ENCODE measurements at regions not wholly inside any gene's neighbourhood (a gene's known extent, or its start where the extent isn't known, plus 50 kb on each side); places are given as distances from the start of the nearest gene placed in this dataset.

GRCh38 chr20:11355345-11355744, 562.3 kb upstream of the BTBD3 start:
- Histone ChIP-seq H3K27me3 (ENCODE audit: control insufficient read depth in 3 of 3, insufficient read depth in 3 of 3, low read length in 3 of 3) (no peaks in the 10 kb centered on the region), H3K27ac (ENCODE audit: low read depth, low read length) (no peak overlapping the region), H3K9me3 (ENCODE audit: control insufficient read depth in 3 of 3, low read length in 3 of 3) (no peaks in the 10 kb centered on the region), H3K4me3 (ENCODE audit: low read length in 3 of 3) (no peak overlapping the region), H3K9ac (ENCODE audit: low read depth in 1 of 3, low read length in 3 of 3) (no peak overlapping the region), H3K36me3 (ENCODE audit: control insufficient read depth in 3 of 3, insufficient read depth in 3 of 3, low read length in 3 of 3) (no peaks in the 10 kb centered on the region), H3K4me1 (ENCODE audit: control insufficient read depth in 3 of 3, insufficient read depth in 3 of 3, low read length in 3 of 3) (peaks cover 0 to 7% (median 0%) of the 10 kb centered on the region in 3 donors)

DNA sequence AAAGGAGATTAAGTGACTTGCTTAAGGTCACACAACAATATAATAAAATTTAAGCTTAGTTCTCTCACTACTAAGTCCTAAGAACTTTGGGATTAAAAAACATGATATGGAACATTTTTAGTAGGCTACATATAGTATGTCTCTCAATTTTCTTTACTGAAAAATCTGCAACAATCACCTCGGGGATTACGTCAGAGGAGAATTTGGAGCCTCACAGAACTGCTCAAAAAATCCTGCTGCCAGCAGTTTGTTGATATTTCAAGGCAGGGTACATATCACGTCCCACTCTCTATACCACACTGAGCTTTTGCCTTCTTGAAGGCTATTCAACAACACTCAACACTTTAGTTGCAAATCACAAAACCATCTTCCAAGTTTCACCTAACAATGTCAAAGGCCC, 561.6 kb upstream of the BTBD3 start:
- Histone ChIP-seq H3K27ac (ENCODE audit: low read depth, low read length) (no peak overlapping the region), H3K4me3 (ENCODE audit: low read length in 3 of 3) (no peak overlapping the region), H3K36me3 (ENCODE audit: control insufficient read depth in 3 of 3, insufficient read depth in 3 of 3, low read length in 3 of 3) (no peaks in the 10 kb centered on the region), H3K9me3 (ENCODE audit: control insufficient read depth in 3 of 3, low read length in 3 of 3) (no peaks in the 10 kb centered on the region), H3K27me3 (ENCODE audit: control insufficient read depth in 3 of 3, insufficient read depth in 3 of 3, low read length in 3 of 3) (no peaks in the 10 kb centered on the region), H3K9ac (ENCODE audit: low read depth in 1 of 3, low read length in 3 of 3) (no peak overlapping the region), H3K4me1 (ENCODE audit: control insufficient read depth in 3 of 3, insufficient read depth in 3 of 3, low read length in 3 of 3) (peaks cover 0 to 7% (median 0%) of the 10 kb centered on the region in 3 donors)

GRCh38 chr20:11362450-11362849, 555.2 kb upstream of the BTBD3 start:
- Histone ChIP-seq H3K9me3 (ENCODE audit: control insufficient read depth in 3 of 3, low read length in 3 of 3) (no peaks in the 10 kb centered on the region), H3K36me3 (ENCODE audit: control insufficient read depth in 3 of 3, insufficient read depth in 3 of 3, low read length in 3 of 3) (no peaks in the 10 kb centered on the region), H3K4me3 (ENCODE audit: low read length in 3 of 3) (no peak overlapping the region), H3K9ac (ENCODE audit: low read depth in 1 of 3, low read length in 3 of 3) (no peak overlapping the region), H3K27me3 (ENCODE audit: control insufficient read depth in 3 of 3, insufficient read depth in 3 of 3, low read length in 3 of 3) (no peaks in the 10 kb centered on the region), H3K4me1 (ENCODE audit: control insufficient read depth in 3 of 3, insufficient read depth in 3 of 3, low read length in 3 of 3) (no peaks in the 10 kb centered on the region), H3K27ac (ENCODE audit: low read depth, low read length) (no peak overlapping the region)

- H3K9ac ChIP-seq (ENCODE audit: low read depth in 1 of 3, low read length in 3 of 3), result no peak overlapping the region
- no peaks in the 10 kb centered on the region for H3K4me1 ChIP-seq (ENCODE audit: control insufficient read depth in 3 of 3, insufficient read depth in 3 of 3, low read length in 3 of 3)
- no peaks in the 10 kb centered on the region for H3K27me3 ChIP-seq (ENCODE audit: control insufficient read depth in 3 of 3, insufficient read depth in 3 of 3, low read length in 3 of 3)
- H3K36me3 ChIP-seq (ENCODE audit: control insufficient read depth in 3 of 3, insufficient read depth in 3 of 3, low read length in 3 of 3), result no peaks in the 10 kb centered on the region
- H3K9me3 ChIP-seq (ENCODE audit: control insufficient read depth in 3 of 3, low read length in 3 of 3), result no peaks in the 10 kb centered on the region
- no peak overlapping the region for H3K4me3 ChIP-seq (ENCODE audit: low read length in 3 of 3)
- H3K27ac ChIP-seq (ENCODE audit: low read depth, low read length), result no peak overlapping the region
Observed at GRCh38 chr20:11364736-11365135, 553.0 kb upstream of the BTBD3 start.

DNA sequence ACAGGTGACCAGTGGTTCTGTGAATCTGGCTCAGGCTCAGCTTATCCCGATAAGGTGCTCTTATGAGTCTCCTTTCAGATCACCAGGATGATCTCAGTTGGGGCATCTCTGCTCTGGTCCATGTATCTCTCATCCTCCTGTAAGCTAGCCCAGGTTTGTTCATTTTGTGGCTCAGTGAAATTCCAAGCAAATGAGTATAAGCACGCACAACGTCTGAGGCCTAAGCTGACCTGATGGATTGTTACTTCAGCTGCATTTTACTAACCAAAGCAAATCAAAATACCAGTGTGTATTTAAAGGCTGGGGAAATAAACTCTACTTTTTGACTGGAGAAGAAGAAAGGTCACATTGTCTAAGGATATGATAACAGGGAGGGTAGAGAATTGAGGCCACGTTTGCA, 551.0 kb upstream of the BTBD3 start:
- Histone ChIP-seq H3K9me3 (ENCODE audit: control insufficient read depth in 3 of 3, low read length in 3 of 3) (no peaks in the 10 kb centered on the region), H3K27me3 (ENCODE audit: control insufficient read depth in 3 of 3, insufficient read depth in 3 of 3, low read length in 3 of 3) (no peaks in the 10 kb centered on the region), H3K9ac (ENCODE audit: low read depth in 1 of 3, low read length in 3 of 3) (no peak overlapping the region), H3K4me1 (ENCODE audit: control insufficient read depth in 3 of 3, insufficient read depth in 3 of 3, low read length in 3 of 3) (no peaks in the 10 kb centered on the region), H3K4me3 (ENCODE audit: low read length in 3 of 3) (no peak overlapping the region), H3K36me3 (ENCODE audit: control insufficient read depth in 3 of 3, insufficient read depth in 3 of 3, low read length in 3 of 3) (no peaks in the 10 kb centered on the region), H3K27ac (ENCODE audit: low read depth, low read length) (no peak overlapping the region)

DNA sequence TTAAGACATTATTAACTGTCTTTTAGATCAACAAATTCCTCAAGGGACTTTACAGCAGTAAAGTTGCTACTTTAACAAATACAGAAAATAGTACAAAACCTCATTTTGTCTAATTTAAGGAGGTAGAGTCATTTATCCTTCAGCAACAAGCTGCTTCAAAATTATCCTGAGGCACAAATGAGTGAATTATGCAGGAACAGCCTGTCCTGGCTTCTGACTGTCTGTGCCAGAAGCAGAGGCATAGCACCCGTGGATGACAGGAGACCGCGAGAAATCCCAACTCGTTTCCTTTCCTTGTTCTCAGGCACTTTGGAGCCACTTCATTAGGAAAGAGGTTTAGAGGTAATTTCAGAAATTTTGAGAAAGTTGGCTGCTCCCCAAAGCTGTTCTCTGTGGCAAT, 549.2 kb upstream of the BTBD3 start:
- Histone ChIP-seq H3K27ac (ENCODE audit: low read depth, low read length) (no peak overlapping the region), H3K4me3 (ENCODE audit: low read length in 3 of 3) (no peak overlapping the region), H3K4me1 (ENCODE audit: control insufficient read depth in 3 of 3, insufficient read depth in 3 of 3, low read length in 3 of 3) (peaks cover 0 to 6% (median 0%) of the 10 kb centered on the region in 3 donors), H3K9me3 (ENCODE audit: control insufficient read depth in 3 of 3, low read length in 3 of 3) (no peaks in the 10 kb centered on the region), H3K36me3 (ENCODE audit: control insufficient read depth in 3 of 3, insufficient read depth in 3 of 3, low read length in 3 of 3) (no peaks in the 10 kb centered on the region), H3K9ac (ENCODE audit: low read depth in 1 of 3, low read length in 3 of 3) (no peak overlapping the region), H3K27me3 (ENCODE audit: control insufficient read depth in 3 of 3, insufficient read depth in 3 of 3, low read length in 3 of 3) (no peaks in the 10 kb centered on the region)

GRCh38 chr20:11368965-11369711, 548.6 kb upstream of the BTBD3 start:
- no peaks in the 10 kb centered on the region for H3K27me3 ChIP-seq (ENCODE audit: control insufficient read depth in 3 of 3, insufficient read depth in 3 of 3, low read length in 3 of 3)
- H3K36me3 ChIP-seq (ENCODE audit: control insufficient read depth in 3 of 3, insufficient read depth in 3 of 3, low read length in 3 of 3), result no peaks in the 10 kb centered on the region
- H3K4me3 ChIP-seq (ENCODE audit: low read length in 3 of 3), result no peak overlapping the region
- H3K9ac ChIP-seq (ENCODE audit: low read depth in 1 of 3, low read length in 3 of 3), result no peak overlapping the region
- H3K9me3 ChIP-seq (ENCODE audit: control insufficient read depth in 3 of 3, low read length in 3 of 3), result no peaks in the 10 kb centered on the region
- no peak overlapping the region for H3K27ac ChIP-seq (ENCODE audit: low read depth, low read length)
- H3K4me1 ChIP-seq (ENCODE audit: control insufficient read depth in 3 of 3, insufficient read depth in 3 of 3, low read length in 3 of 3), result peaks cover 0 to 9% (median 0%) of the 10 kb centered on the region in 3 donors

- H3K27me3 ChIP-seq (ENCODE audit: control insufficient read depth in 3 of 3, insufficient read depth in 3 of 3, low read length in 3 of 3), result no peaks in the 10 kb centered on the region
Observed at GRCh38 chr20:11371831-11372230, 545.9 kb upstream of the BTBD3 start.

GRCh38 chr20:11372876-11373790, 544.6 kb upstream of the BTBD3 start:
- Histone ChIP-seq H3K4me1 (ENCODE audit: control insufficient read depth in 3 of 3, insufficient read depth in 3 of 3, low read length in 3 of 3) (peaks cover 0 to 9% (median 0%) of the 10 kb centered on the region in 3 donors), H3K9me3 (ENCODE audit: control insufficient read depth in 3 of 3, low read length in 3 of 3) (no peaks in the 10 kb centered on the region), H3K4me3 (ENCODE audit: low read length in 3 of 3) (no peak overlapping the region), H3K36me3 (ENCODE audit: control insufficient read depth in 3 of 3, insufficient read depth in 3 of 3, low read length in 3 of 3) (no peaks in the 10 kb centered on the region), H3K9ac (ENCODE audit: low read depth in 1 of 3, low read length in 3 of 3) (no peak overlapping the region), H3K27ac (ENCODE audit: low read depth, low read length) (no peak overlapping the region), H3K27me3 (ENCODE audit: control insufficient read depth in 3 of 3, insufficient read depth in 3 of 3, low read length in 3 of 3) (no peaks in the 10 kb centered on the region)

More at GRCh38 chr20:11371831-11372230, 545.9 kb upstream of the BTBD3 start:
- H3K4me1 ChIP-seq (ENCODE audit: control insufficient read depth in 3 of 3, insufficient read depth in 3 of 3, low read length in 3 of 3), result peaks cover 0 to 9% (median 0%) of the 10 kb centered on the region in 3 donors
- no peak overlapping the region for H3K27ac ChIP-seq (ENCODE audit: low read depth, low read length)
- no peaks in the 10 kb centered on the region for H3K9me3 ChIP-seq (ENCODE audit: control insufficient read depth in 3 of 3, low read length in 3 of 3)
- H3K9ac ChIP-seq (ENCODE audit: low read depth in 1 of 3, low read length in 3 of 3), result no peak overlapping the region
- no peaks in the 10 kb centered on the region for H3K36me3 ChIP-seq (ENCODE audit: control insufficient read depth in 3 of 3, insufficient read depth in 3 of 3, low read length in 3 of 3)
- H3K4me3 ChIP-seq (ENCODE audit: low read length in 3 of 3), result no peak overlapping the region

GRCh38 chr20:11375335-11375734, 542.4 kb upstream of the BTBD3 start:
- Histone ChIP-seq H3K27ac (ENCODE audit: low read depth, low read length) (no peak overlapping the region), H3K27me3 (ENCODE audit: control insufficient read depth in 3 of 3, insufficient read depth in 3 of 3, low read length in 3 of 3) (no peaks in the 10 kb centered on the region), H3K4me1 (ENCODE audit: control insufficient read depth in 3 of 3, insufficient read depth in 3 of 3, low read length in 3 of 3) (peaks cover 5 to 12% (median 5%) of the 10 kb centered on the region in 3 donors), H3K4me3 (ENCODE audit: low read length in 3 of 3) (no peak overlapping the region), H3K9me3 (ENCODE audit: control insufficient read depth in 3 of 3, low read length in 3 of 3) (no peaks in the 10 kb centered on the region), H3K36me3 (ENCODE audit: control insufficient read depth in 3 of 3, insufficient read depth in 3 of 3, low read length in 3 of 3) (no peaks in the 10 kb centered on the region), H3K9ac (ENCODE audit: low read depth in 1 of 3, low read length in 3 of 3) (no peak overlapping the region)

Measured in skeletal muscle tissue (tissue), 3 donors.